GM12865 (cell line): ENCODE measurements at regions not wholly inside any gene's neighbourhood (a gene's known extent, or its start where the extent isn't known, plus 50 kb on each side); places are given as distances from the start of the nearest gene placed in this dataset.
"Not testable (repeated sequence)": the region's sequence is repeated elsewhere in the genome, so short reads cannot be mapped to it uniquely, and the experiment has no call there.

Experiments used
- DNase-seq: peaks from one replicate; pipeline ENCODE4 v3.0.0; 2010; ENCODE audit warnings: low read depth
- H3K4me3 ChIP-seq: 2 replicates; pipeline ENCODE4 v1.5.1; 2011; ENCODE audit warnings: mild to moderate bottlenecking, low read depth, low read length, control low read depth
- TF ChIP-seq, protein P1 (sequence below): IDR thresholded peaks from 2 replicates; pipeline ENCODE4 v1.5.1; 2011; ENCODE audit warnings: low read length, control low read depth, low read depth, inconsistent platforms; ENCODE audit not compliant: insufficient read depth; ENCODE audit errors: missing control alignments

- TF ChIP-seq, protein P1, sequence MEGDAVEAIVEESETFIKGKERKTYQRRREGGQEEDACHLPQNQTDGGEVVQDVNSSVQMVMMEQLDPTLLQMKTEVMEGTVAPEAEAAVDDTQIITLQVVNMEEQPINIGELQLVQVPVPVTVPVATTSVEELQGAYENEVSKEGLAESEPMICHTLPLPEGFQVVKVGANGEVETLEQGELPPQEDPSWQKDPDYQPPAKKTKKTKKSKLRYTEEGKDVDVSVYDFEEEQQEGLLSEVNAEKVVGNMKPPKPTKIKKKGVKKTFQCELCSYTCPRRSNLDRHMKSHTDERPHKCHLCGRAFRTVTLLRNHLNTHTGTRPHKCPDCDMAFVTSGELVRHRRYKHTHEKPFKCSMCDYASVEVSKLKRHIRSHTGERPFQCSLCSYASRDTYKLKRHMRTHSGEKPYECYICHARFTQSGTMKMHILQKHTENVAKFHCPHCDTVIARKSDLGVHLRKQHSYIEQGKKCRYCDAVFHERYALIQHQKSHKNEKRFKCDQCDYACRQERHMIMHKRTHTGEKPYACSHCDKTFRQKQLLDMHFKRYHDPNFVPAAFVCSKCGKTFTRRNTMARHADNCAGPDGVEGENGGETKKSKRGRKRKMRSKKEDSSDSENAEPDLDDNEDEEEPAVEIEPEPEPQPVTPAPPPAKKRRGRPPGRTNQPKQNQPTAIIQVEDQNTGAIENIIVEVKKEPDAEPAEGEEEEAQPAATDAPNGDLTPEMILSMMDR = no peak
- DNase-seq = no peak
- no peak overlapping the region for H3K4me3 ChIP-seq
Observed at GRCh38 chr5:8729437-8729836, 816.4 kb downstream of the SEMA5A start.

DNA sequence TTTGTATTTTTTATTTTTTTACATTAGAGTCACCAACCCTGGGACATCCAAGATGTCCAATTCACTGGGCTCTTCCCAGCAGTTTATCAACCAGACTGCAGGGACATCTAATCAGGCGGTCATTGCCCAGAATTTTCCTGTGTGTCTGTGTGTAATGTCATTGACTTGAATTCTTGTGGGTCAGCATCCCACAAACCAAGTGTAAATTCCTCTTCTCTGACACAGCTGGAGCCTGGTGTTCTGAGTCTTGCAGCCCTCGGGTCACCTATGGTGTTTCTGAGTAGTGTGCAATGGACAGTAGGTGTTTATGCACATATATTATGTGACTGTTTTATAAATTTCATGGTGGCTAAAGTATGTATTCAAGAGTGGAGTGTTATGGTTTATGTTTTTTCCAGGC, 815.7 kb downstream of the SEMA5A start:
- H3K4me3 ChIP-seq = no peak overlapping the region
- TF ChIP-seq, protein P1 = no peak
- DNase-seq = no peak

- DNase-seq, H3K4me3 ChIP-seq: not testable (repeated sequence)
Observed at GRCh38 chr5:8731110-8731509, 814.8 kb downstream of the SEMA5A start.

DNA sequence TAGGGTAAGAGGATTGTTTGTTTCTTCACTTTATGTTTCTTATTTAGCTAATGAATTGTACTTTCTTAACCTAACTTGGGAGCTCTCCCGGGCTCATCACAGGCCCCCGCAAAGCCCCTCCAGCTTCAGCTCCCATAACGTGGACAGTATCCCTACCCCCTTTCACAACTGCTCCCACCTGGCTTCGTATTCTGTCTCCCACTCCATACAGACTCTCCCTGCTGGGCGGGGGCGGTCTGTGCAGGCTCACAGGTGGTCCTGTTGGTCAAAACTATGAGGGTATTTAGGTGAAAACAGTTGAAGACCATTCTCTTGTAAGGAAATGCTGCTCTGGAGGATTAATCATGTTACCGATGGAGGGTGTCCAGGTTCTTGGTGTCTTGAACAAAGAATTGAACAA, 805.3 kb downstream of the SEMA5A start:
- DNase-seq = no peak
- H3K4me3 ChIP-seq = no peak overlapping the region
- TF ChIP-seq, protein P1 = no peak

GRCh38 chr5:8749556-8749955, 796.3 kb downstream of the SEMA5A start:
- no peak overlapping the region for H3K4me3 ChIP-seq
- TF ChIP-seq, protein P1 = no peak
- no peak for DNase-seq

DNA sequence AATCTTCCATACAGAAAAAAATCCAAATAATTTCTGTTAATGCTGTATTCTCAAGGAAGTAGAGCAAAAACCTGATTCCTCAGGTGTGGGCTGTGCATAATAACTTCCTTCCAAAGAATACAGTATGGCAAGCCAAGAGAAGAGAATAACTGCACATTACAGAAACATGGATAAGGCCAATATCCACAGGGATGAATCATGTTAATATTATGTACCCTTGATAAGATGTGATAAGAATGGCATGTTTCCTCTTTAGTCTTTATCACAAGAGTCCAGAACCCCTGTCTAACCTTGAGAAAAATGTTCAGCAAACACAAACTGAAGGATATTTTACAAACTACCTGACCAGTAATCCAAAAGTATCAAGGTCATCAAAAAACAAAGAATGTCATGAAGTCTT, 795.8 kb downstream of the SEMA5A start:
- DNase-seq = no peak
- TF ChIP-seq, protein P1 = no peak
- no peak overlapping the region for H3K4me3 ChIP-seq

- DNase-seq = no peak
- no peak overlapping the region for H3K4me3 ChIP-seq
- TF ChIP-seq, protein P1 = no peak
Observed at GRCh38 chr5:8751971-8752370, 793.9 kb downstream of the SEMA5A start.
